ENCODE measurements at regions not wholly inside any gene's neighbourhood (a gene's known extent, or its start where the extent isn't known, plus 50 kb on each side); places are given as distances from the start of the nearest gene placed in this dataset.

DNA sequence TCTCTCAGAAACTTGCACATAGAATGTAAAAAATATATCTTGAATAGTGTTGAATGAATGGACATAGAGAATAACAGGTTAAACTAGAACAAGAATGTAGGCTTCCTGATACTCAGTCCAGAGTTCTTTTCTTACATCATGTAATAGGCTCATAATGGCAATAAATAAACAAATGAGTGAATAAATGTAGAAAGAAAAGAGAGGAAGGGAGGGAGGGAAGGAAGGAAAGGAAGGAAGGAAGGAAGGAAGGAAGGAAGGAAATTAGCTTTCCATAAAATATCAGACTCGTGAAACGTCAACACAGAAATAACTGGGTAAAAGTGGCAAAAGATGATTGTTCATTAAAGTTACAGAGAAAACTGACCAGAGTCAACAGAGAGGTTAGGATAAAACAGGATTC lies 2001.0 kb downstream of the LRRC4C start:
- TF ChIP-seq, protein P1, sequence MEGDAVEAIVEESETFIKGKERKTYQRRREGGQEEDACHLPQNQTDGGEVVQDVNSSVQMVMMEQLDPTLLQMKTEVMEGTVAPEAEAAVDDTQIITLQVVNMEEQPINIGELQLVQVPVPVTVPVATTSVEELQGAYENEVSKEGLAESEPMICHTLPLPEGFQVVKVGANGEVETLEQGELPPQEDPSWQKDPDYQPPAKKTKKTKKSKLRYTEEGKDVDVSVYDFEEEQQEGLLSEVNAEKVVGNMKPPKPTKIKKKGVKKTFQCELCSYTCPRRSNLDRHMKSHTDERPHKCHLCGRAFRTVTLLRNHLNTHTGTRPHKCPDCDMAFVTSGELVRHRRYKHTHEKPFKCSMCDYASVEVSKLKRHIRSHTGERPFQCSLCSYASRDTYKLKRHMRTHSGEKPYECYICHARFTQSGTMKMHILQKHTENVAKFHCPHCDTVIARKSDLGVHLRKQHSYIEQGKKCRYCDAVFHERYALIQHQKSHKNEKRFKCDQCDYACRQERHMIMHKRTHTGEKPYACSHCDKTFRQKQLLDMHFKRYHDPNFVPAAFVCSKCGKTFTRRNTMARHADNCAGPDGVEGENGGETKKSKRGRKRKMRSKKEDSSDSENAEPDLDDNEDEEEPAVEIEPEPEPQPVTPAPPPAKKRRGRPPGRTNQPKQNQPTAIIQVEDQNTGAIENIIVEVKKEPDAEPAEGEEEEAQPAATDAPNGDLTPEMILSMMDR (IDR thresholded peaks at IDR 0.05): no peak
- TF ChIP-seq POLR2A (IDR thresholded peaks at IDR 0.05): no peak
